HG03159 (cell line): ENCODE measurements at regions not wholly inside any gene's neighbourhood (a gene's known extent, or its start where the extent isn't known, plus 50 kb on each side); places are given as distances from the start of the nearest gene placed in this dataset.

Experiments used
- ATAC-seq: cut with Tn5 transposase; IDR thresholded peaks from one replicate; pipeline ENCODE4 v1.9.1; 2021; ENCODE audit warnings: mild to moderate bottlenecking, moderate library complexity; ENCODE audit not compliant: unreplicated experiment

- ATAC-seq, result no peak
Measured at GRCh38 chr20:11328839-11329238, 588.9 kb upstream of the BTBD3 start.

- ATAC-seq, result no peak
Measured at GRCh38 chr20:11329271-11329670, 588.4 kb upstream of the BTBD3 start.

GRCh38 chr20:11331096-11331495 is 586.6 kb upstream of the BTBD3 start:
- no peak for ATAC-seq

- no peak for ATAC-seq
Measured at GRCh38 chr20:11332381-11332780, 585.3 kb upstream of the BTBD3 start.

GRCh38 chr20:11333634-11334033 is 584.1 kb upstream of the BTBD3 start:
- ATAC-seq, result no peak

- no peak for ATAC-seq
Measured at GRCh38 chr20:11337361-11338130, 580.1 kb upstream of the BTBD3 start.

- ATAC-seq, result no peak
Measured at GRCh38 chr20:11338496-11339306, 579.0 kb upstream of the BTBD3 start.

- ATAC-seq, result no peak
Measured at GRCh38 chr20:11344939-11345338, 572.8 kb upstream of the BTBD3 start.

- ATAC-seq, result no peak
Measured at GRCh38 chr20:11347738-11348137, 570.0 kb upstream of the BTBD3 start.

- no peak for ATAC-seq
Measured at GRCh38 chr20:11350126-11351005, 567.3 kb upstream of the BTBD3 start.

GRCh38 chr20:11352041-11352440 is 565.7 kb upstream of the BTBD3 start:
- no peak for ATAC-seq

GRCh38 chr20:11354846-11355245 is 562.8 kb upstream of the BTBD3 start:
- ATAC-seq, result no peak

GRCh38 chr20:11355345-11355744 is 562.3 kb upstream of the BTBD3 start:
- ATAC-seq, result no peak

- no peak for ATAC-seq
Measured at GRCh38 chr20:11356061-11356460, 561.6 kb upstream of the BTBD3 start.

GRCh38 chr20:11362450-11362849 is 555.2 kb upstream of the BTBD3 start:
- ATAC-seq, result no peak

GRCh38 chr20:11364736-11365135 is 553.0 kb upstream of the BTBD3 start:
- no peak for ATAC-seq

- ATAC-seq, result no peak
Measured at GRCh38 chr20:11366660-11367059, 551.0 kb upstream of the BTBD3 start.

GRCh38 chr20:11368499-11368898 is 549.2 kb upstream of the BTBD3 start:
- no peak for ATAC-seq

- no peak for ATAC-seq
Measured at GRCh38 chr20:11368965-11369711, 548.6 kb upstream of the BTBD3 start.

GRCh38 chr20:11371831-11372230 is 545.9 kb upstream of the BTBD3 start:
- ATAC-seq, result no peak
